22Rv1 (cell line): ENCODE measurements at regions not wholly inside any gene's neighbourhood (a gene's known extent, or its start where the extent isn't known, plus 50 kb on each side); places are given as distances from the start of the nearest gene placed in this dataset.

Experiments
- ZFX ChIP-seq: fragments of 450-650 bp; IDR thresholded peaks from 2 replicates; pipeline ENCODE4 v1.6.1; 2017; ENCODE audit warnings: antibody characterized with exemption, borderline replicate concordance
- TF ChIP-seq, protein P1 (sequence below): fragments of 450-650 bp; IDR thresholded peaks from 2 replicates; pipeline ENCODE4 v1.5.1; 2017; ENCODE audit warnings: mild to moderate bottlenecking

DNA sequence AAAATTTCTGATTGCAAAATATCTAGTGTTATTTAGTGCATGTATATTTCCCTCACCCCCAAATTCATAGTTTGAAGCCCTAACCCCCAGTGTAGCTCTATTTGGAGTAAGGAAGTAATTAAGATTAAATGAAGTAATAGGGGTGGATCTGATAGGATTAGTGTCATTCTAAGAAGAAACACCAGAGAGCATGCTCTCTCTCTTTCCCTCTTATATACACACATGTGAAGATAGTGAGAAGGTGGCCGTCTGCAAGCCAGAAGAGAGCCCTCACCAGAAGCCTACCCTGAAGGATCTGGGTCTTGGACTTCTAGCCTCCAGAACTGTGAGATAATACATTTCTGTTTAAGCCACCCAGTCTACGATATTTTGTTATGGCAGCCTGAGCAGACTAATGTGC, 120.3 kb downstream of the TMEM30B start:
- TF ChIP-seq, protein P1, sequence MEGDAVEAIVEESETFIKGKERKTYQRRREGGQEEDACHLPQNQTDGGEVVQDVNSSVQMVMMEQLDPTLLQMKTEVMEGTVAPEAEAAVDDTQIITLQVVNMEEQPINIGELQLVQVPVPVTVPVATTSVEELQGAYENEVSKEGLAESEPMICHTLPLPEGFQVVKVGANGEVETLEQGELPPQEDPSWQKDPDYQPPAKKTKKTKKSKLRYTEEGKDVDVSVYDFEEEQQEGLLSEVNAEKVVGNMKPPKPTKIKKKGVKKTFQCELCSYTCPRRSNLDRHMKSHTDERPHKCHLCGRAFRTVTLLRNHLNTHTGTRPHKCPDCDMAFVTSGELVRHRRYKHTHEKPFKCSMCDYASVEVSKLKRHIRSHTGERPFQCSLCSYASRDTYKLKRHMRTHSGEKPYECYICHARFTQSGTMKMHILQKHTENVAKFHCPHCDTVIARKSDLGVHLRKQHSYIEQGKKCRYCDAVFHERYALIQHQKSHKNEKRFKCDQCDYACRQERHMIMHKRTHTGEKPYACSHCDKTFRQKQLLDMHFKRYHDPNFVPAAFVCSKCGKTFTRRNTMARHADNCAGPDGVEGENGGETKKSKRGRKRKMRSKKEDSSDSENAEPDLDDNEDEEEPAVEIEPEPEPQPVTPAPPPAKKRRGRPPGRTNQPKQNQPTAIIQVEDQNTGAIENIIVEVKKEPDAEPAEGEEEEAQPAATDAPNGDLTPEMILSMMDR = no peak
- no peak for TF ChIP-seq ZFX
